GM23338 (cell line): ENCODE measurements at regions not wholly inside any gene's neighbourhood (a gene's known extent, or its start where the extent isn't known, plus 50 kb on each side); places are given as distances from the start of the nearest gene placed in this dataset.

Source experiments
- CREB1 ChIP-seq: fragments of 250-450 bp; sonication (Bioruptor Pico); IDR thresholded peaks from 2 replicates; pipeline ENCODE4 v1.5.0; 2020; ENCODE audit warnings: low read depth, mild to moderate bottlenecking, moderate library complexity
- ETS1 ChIP-seq: IDR thresholded peaks from 2 replicates; pipeline ENCODE4 v1.6.1; 2016; ENCODE audit warnings: antibody characterized with exemption
- EZH2 ChIP-seq: fragments of 200-600 bp; sonication (generic); IDR thresholded peaks from one replicate; pipeline ENCODE4 v1.8.0; 2017; ENCODE audit warnings: antibody characterized with exemption, mild to moderate bottlenecking, low read depth; ENCODE audit not compliant: unreplicated experiment
- EZH2phosphoT487 ChIP-seq: fragments of 200-600 bp; sonication (generic); IDR thresholded peaks from one replicate; pipeline ENCODE4 v1.8.1; 2018; ENCODE audit warnings: antibody characterized with exemption; ENCODE audit not compliant: unreplicated experiment
- JUNB ChIP-seq: IDR thresholded peaks from one replicate; pipeline ENCODE4 v1.6.1; 2016; ENCODE audit warnings: antibody characterized with exemption; ENCODE audit not compliant: unreplicated experiment
- POLR2AphosphoS5 ChIP-seq: IDR thresholded peaks from 2 replicates; pipeline ENCODE4 v1.6.1; 2016; ENCODE audit warnings: antibody characterized with exemption, low read depth
- REST ChIP-seq: IDR thresholded peaks from one replicate; pipeline ENCODE4 v1.6.1; 2018; ENCODE audit warnings: antibody characterized with exemption; ENCODE audit not compliant: unreplicated experiment
- ZNF114 ChIP-seq: fragments of 250-450 bp; sonication (Bioruptor Pico); IDR thresholded peaks from 2 replicates; pipeline ENCODE4 v1.5.0; 2020; ENCODE audit warnings: mild to moderate bottlenecking, moderate library complexity
- TF ChIP-seq, protein P1 (sequence below), 2 experiments: fragments of 200-600 bp in 1 of 2; sonication (generic) in 1 of 2; conservative IDR thresholded peaks; 2 replicates each; pipeline versions ENCODE4 v1.5.1 to v1.6.1; 2016 to 2017; ENCODE audit warnings: antibody characterized with exemption in 2 of 2, low read depth in 2 of 2, mild to moderate bottlenecking in 2 of 2, moderate library complexity in 1 of 2

DNA sequence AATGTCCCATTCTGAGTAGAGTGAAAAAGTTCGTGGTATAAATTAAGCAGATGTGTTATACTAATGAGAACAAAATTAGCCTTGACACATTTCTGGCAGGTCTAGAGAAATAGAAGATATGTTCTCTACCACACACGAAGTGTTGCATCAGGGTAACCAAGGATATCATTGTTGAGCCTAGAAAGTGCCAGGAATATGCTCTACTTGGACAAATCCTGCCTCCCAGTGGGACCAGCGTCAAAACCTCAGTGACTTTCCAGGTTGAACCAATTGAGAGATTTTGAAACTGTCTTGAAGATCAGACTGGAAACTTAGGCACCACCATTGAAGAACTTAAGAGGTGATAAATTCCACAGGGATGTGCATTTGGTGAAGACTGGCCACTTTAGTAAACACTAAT lies 115.9 kb downstream of the HPGD start:
- no peak for TF ChIP-seq EZH2
- TF ChIP-seq, protein P1, sequence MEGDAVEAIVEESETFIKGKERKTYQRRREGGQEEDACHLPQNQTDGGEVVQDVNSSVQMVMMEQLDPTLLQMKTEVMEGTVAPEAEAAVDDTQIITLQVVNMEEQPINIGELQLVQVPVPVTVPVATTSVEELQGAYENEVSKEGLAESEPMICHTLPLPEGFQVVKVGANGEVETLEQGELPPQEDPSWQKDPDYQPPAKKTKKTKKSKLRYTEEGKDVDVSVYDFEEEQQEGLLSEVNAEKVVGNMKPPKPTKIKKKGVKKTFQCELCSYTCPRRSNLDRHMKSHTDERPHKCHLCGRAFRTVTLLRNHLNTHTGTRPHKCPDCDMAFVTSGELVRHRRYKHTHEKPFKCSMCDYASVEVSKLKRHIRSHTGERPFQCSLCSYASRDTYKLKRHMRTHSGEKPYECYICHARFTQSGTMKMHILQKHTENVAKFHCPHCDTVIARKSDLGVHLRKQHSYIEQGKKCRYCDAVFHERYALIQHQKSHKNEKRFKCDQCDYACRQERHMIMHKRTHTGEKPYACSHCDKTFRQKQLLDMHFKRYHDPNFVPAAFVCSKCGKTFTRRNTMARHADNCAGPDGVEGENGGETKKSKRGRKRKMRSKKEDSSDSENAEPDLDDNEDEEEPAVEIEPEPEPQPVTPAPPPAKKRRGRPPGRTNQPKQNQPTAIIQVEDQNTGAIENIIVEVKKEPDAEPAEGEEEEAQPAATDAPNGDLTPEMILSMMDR (conservative IDR thresholded peaks at IDR 0.05; ENCODE audit: low read depth in 2 of 2): no peak
- TF ChIP-seq CREB1: no peak
- TF ChIP-seq ZNF114: no peak
- no peak for TF ChIP-seq JUNB
- TF ChIP-seq EZH2phosphoT487: no peak
- TF ChIP-seq REST: no peak
- no peak for TF ChIP-seq POLR2AphosphoS5
- TF ChIP-seq ETS1: no peak
